ENCODE measurements at regions not wholly inside any gene's neighbourhood (a gene's known extent, or its start where the extent isn't known, plus 50 kb on each side); places are given as distances from the start of the nearest gene placed in this dataset.

DNA sequence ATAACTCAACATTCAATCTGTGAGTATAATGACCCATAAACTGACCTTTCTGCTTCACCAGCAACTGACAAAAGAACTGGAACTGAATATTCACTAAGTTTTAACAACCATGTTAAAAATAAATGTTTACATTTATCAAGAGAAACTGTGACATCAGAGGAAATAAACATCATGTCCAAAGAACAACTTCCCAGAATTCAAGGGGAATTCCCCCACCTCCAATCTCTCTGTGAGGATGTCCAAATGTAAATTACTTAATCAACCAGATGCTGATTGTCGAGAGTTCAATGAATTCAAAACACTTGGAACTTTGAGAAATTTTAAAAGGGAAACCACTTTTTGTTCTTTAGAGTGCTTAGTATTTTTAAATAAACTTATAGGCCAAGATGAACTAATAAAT is 365.6 kb upstream of the ADGRL2 start:
- intact Hi-C loops (cut with DNase I; ENCODE audit: low total_unique reads): no loop called here
- Histone ChIP-seq H3K36me3 (no peaks in the 10 kb centered on the region), H3K4me1 (peaks cover 0 to 16% (median 3%) of the 10 kb centered on the region in 4 donors), H3K27ac (no peak overlapping the region), H3K9me3 (no peaks in the 10 kb centered on the region), H3K27me3 (no peaks in the 10 kb centered on the region), H3K4me3 (no peak overlapping the region)
- no peak for DNase-seq
- TF ChIP-seq, protein P1, sequence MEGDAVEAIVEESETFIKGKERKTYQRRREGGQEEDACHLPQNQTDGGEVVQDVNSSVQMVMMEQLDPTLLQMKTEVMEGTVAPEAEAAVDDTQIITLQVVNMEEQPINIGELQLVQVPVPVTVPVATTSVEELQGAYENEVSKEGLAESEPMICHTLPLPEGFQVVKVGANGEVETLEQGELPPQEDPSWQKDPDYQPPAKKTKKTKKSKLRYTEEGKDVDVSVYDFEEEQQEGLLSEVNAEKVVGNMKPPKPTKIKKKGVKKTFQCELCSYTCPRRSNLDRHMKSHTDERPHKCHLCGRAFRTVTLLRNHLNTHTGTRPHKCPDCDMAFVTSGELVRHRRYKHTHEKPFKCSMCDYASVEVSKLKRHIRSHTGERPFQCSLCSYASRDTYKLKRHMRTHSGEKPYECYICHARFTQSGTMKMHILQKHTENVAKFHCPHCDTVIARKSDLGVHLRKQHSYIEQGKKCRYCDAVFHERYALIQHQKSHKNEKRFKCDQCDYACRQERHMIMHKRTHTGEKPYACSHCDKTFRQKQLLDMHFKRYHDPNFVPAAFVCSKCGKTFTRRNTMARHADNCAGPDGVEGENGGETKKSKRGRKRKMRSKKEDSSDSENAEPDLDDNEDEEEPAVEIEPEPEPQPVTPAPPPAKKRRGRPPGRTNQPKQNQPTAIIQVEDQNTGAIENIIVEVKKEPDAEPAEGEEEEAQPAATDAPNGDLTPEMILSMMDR (IDR thresholded peaks at IDR 0.05): no peak

GRCh38 chr1:81433676-81434075 is 367.1 kb upstream of the ADGRL2 start:
- Histone ChIP-seq H3K27ac (no peak overlapping the region), H3K9me3 (no peaks in the 10 kb centered on the region), H3K36me3 (no peaks in the 10 kb centered on the region), H3K4me3 (no peak overlapping the region), H3K27me3 (no peaks in the 10 kb centered on the region), H3K4me1 (peaks cover 0 to 16% (median 3%) of the 10 kb centered on the region in 4 donors)
- TF ChIP-seq, protein P1 (IDR thresholded peaks at IDR 0.05): no peak
- DNase-seq: no peak
- intact Hi-C loops (cut with DNase I; ENCODE audit: low total_unique reads): no loop called here

DNA sequence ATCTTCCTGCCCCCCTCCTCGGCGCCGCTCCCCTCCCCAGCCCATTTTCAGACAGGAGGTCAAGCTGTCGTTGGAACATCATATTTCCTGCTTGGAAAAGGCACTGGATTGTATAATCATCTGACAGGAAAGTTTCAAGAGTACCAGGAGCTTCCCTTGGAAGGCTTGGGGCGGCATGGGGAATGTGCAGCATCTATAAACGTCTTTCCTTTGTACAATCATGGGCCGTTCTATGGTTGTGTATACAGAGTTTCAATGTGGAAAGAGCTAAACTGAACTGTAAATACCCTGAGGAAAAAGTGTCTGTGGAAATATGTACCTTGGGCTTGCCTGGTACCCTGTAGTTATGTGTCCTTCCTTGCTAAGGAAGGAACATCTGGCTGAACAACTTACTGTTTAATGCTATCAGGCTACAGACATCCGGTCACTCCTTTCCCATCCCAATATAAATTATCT is 368.1 kb upstream of the ADGRL2 start:
- no peak for DNase-seq
- Histone ChIP-seq H3K9me3 (no peaks in the 10 kb centered on the region), H3K4me3 (no peak overlapping the region), H3K27me3 (no peaks in the 10 kb centered on the region), H3K36me3 (no peaks in the 10 kb centered on the region), H3K27ac (no peak overlapping the region), H3K4me1 (peaks cover 0 to 12% (median 3%) of the 10 kb centered on the region in 4 donors)
- TF ChIP-seq, protein P1 (IDR thresholded peaks at IDR 0.05): no peak
- intact Hi-C loops (cut with DNase I; ENCODE audit: low total_unique reads): no loop called here

GRCh38 chr1:81432059-81432458 is 368.7 kb upstream of the ADGRL2 start:
- Histone ChIP-seq H3K4me1 (peaks cover 0 to 6% (median under 1%) of the 10 kb centered on the region in 4 donors), H3K27ac (no peak overlapping the region)

GRCh38 chr1:81431624-81432000 is 369.1 kb upstream of the ADGRL2 start:
- TF ChIP-seq, protein P1 (IDR thresholded peaks at IDR 0.05): no peak
- no peak overlapping the region for H3K4me3 ChIP-seq
- H3K9me3 ChIP-seq: no peaks in the 10 kb centered on the region
- H3K4me1 ChIP-seq: peaks cover 0 to 1% (median 0%) of the 10 kb centered on the region in 4 donors
- DNase-seq: no peak
- no peaks in the 10 kb centered on the region for H3K27me3 ChIP-seq
- H3K36me3 ChIP-seq: no peaks in the 10 kb centered on the region
- intact Hi-C loops (cut with DNase I; ENCODE audit: low total_unique reads): no loop called here
- no peak overlapping the region for H3K27ac ChIP-seq

More at GRCh38 chr1:81432059-81432458, 368.7 kb upstream of the ADGRL2 start:
- DNase-seq: no peak
- intact Hi-C loops (cut with DNase I; ENCODE audit: low total_unique reads): no loop called here
- Histone ChIP-seq H3K27me3 (no peaks in the 10 kb centered on the region), H3K36me3 (no peaks in the 10 kb centered on the region), H3K9me3 (no peaks in the 10 kb centered on the region), H3K4me3 (no peak overlapping the region)
- TF ChIP-seq, protein P1 (IDR thresholded peaks at IDR 0.05): no peak

All from tibial artery (tissue), 4 donors.